Activated T-helper 1 cell treated with Interleukin-2 at 50 U/mL for 16 hours (primary cell): ENCODE measurements at regions not wholly inside any gene's neighbourhood (a gene's known extent, or its start where the extent isn't known, plus 50 kb on each side); places are given as distances from the start of the nearest gene placed in this dataset.

Experiments
- DNase-seq: peaks from one replicate; pipeline ENCODE4 v3.0.0-alpha.2; 2020; ENCODE audit warnings: low read depth

- DNase-seq, result no peak
These were observed 294.2 kb downstream of the FGF9 start for GRCh38 chr13:21965095-21965494.

DNA sequence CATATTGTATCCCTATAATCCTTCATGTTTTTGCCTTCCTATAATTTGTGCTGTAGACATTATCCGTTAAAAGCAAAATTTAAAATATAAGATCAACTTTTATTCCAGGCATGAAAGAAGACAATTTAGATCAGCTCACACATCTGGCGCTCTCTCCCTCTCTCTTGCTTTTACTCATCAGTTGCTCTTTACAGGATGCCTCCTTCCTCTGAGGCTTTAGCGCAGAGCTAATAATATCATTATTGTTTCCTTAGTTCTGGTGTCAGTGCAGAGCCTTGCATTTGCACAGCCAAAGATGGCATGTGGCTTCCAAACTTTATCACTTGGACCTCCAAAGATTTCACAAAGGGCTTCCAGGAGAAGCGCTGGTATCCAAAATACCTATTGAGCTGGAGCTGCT lies 295.1 kb downstream of the FGF9 start:
- no peak for DNase-seq

- DNase-seq, result no peak
These were observed 297.0 kb downstream of the FGF9 start for GRCh38 chr13:21967871-21968270.

GRCh38 chr13:21970172-21970571 lies 299.3 kb downstream of the FGF9 start:
- no peak for DNase-seq

DNA sequence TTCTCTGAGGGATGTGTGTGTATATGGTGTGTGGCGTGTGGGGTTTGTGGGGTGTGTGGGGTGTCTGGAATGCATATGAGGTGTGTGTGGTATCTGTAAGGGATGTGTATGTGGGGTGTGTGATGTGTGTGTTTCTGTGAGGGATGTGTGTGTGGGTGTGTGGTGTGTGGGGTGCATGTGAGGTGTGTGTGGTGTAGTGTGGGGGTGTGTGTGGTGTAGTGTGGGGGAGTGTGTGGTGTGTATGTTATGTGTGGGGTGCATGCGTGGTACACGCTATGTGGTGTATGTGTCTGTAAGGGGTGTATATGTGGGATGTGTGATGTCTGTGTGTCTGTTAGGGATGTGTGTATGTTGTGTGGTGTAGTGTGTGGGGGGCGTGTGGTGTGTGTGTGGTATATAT lies 300.0 kb downstream of the FGF9 start:
- no peak for DNase-seq

- DNase-seq, result no peak
These were observed 301.1 kb downstream of the FGF9 start for GRCh38 chr13:21971662-21972621.

DNA sequence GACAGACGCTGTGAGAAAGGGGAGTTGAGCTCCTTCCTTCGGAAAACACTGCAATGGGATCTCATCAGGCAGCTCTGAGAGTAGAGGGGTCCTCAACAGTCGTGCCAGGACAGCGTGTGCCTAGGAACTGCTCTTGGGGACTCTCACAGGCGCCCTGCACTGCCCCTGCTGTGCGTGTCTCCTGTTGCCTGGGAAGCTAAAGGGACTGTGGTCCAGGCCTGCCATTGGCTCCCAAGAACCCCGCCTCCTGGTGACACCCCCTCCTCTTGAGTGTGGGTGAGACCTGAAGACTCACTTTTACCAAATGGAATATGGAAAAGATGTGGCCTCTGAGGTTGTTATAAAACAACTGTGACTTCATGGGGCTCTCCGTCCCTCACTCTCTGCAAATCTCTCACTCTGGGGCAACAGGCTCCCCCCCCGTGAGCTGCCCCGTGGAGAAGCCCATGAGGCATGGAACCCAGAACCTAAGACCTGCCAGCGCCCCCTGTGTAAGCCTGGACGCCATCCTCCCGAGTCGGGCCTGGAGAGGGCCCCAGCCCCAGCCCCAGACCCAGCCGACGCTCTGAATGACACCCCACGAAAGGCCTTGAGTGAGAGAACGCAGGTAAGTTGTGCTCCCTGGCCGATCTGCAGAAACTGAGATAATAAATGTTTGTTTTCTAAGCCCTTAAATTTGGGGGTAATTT lies 302.7 kb downstream of the FGF9 start:
- no peak for DNase-seq

DNA sequence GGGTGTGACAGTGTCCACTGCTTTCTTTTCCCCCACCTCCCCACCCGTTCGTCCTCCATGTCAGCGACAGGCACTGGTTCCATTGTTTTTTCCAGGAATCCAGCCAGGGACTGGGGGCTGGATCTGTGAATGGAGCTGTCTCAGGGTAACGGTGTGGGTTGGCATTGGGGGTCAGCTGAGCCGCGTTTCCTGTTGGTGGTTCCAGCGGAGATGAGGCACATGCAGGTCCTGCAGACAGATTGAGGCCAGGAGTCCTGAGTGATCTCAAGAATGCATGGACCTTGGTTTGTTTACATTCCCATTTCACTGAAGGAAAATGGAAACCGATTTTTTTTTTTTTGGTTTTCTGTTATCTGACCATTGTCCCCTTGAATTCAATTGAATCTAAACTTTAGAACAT lies 303.9 kb downstream of the FGF9 start:
- DNase-seq, result no peak

- DNase-seq, result no peak
These were observed 305.3 kb downstream of the FGF9 start for GRCh38 chr13:21976159-21976558.

GRCh38 chr13:21979161-21979806 lies 308.4 kb downstream of the FGF9 start:
- no peak for DNase-seq

- no peak for DNase-seq
These were observed 309.2 kb downstream of the FGF9 start for GRCh38 chr13:21980049-21980448.

GRCh38 chr13:21984156-21984555 lies 313.3 kb downstream of the FGF9 start:
- DNase-seq, result no peak

DNA sequence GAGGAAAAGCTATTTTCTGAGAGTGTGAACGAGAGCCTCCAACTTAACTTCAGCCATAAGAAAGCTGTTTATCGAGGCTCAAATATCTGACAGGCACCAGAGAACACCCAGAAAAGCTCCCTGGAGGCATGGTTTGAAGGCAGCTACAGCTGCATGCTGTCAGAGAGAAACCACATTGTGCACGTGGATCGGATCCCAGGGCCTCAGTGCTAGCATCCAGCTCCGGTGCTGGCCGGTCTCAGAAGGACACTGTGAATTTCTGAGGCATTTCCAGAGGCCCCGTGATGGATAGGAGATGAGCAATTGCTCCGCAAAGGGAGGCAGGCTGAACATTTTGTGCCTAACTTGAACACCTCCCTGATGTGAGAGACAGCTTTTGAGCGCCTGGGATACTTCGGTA lies 315.7 kb downstream of the FGF9 start:
- no peak for DNase-seq

GRCh38 chr13:21987793-21988192 lies 316.9 kb downstream of the FGF9 start:
- no peak for DNase-seq

GRCh38 chr13:21988624-21989023 lies 317.8 kb downstream of the FGF9 start:
- DNase-seq, result no peak

- no peak for DNase-seq
These were observed 325.2 kb downstream of the FGF9 start for GRCh38 chr13:21996049-21996448.

GRCh38 chr13:21997726-21998125 lies 326.9 kb downstream of the FGF9 start:
- DNase-seq, result no peak

DNA sequence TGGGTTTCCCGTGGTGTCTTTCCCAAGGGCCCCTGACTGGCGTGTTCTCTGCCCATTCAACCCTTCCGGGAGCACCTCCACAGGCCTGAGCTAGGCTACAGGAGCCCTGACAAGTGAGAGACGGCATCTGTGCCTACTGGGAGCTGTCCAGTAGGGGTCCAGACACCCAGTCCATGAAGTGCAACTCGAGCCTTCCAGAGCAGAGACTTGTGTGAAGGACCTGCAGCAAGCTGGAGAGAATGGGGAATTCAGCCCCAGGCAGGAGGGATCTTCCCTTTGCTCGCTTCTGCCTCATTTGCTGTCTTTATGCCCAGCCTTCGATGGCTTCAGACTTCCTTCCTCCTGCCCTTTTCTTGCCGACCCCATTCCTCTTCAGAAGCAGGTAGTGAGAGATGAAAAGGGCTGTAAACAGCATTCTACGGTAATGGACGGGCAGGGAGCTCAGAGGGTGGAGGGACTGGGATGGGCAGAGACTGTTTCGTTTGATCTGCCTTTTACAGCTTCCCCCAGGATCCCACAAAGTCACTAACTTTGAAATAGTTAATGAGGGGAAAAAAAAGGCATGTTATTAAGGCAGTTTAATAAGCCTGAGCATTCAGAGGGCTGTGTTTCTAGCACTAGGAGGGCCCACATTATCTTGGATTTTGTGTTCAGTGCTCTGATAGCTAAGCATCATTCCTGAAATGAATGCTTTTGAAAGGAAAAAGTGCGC lies 327.6 kb downstream of the FGF9 start:
- no peak for DNase-seq

- no peak for DNase-seq
These were observed 328.8 kb downstream of the FGF9 start for GRCh38 chr13:21999666-22000065.

- DNase-seq, result no peak
These were observed 329.3 kb downstream of the FGF9 start for GRCh38 chr13:22000191-22000590.

DNA sequence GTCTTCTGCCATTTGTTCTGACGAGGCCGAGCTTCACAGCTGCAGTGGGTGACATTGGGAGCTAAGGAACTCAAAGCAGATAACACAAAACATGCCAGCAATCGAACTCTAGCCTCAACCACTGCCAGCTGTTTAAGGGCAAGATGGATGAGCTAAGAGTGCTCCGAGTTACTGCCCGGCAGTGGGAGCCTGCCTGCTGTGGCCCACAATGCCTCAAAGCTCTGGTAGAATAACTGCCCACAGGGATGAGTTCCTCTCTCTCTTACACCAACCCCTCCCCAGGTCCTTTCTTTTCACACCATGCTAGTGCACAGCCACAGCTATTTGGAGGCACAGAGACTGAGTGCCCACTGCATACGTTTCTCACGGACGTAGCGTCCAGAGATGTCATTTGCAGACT lies 330.5 kb downstream of the FGF9 start:
- no peak for DNase-seq

DNA sequence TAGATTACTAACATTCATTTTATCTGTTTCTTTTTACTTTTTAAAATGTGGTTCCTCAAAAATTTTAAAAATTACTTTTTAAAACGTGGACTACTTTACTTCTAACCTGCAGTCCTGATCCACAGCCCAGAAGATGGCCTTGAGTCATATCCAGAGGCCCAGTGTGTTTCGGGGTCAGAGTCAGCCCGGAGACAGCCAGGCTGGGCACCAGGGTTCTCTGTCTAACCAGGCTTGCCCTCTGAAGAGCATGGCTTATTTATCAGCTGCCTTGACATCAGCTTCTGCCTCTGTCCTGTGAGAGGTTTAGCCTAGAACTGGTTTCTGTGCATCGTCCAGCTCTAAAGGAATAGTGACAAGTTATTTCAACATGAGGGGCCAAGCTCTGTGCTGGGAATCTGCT lies 332.0 kb downstream of the FGF9 start:
- DNase-seq, result no peak
